GM12891 (cell line): ENCODE measurements at regions not wholly inside any gene's neighbourhood (a gene's known extent, or its start where the extent isn't known, plus 50 kb on each side); places are given as distances from the start of the nearest gene placed in this dataset.

Source experiments
- PAX5 ChIP-seq: IDR thresholded peaks from 2 replicates; pipeline ENCODE4 v1.6.1; 2011; ENCODE audit warnings: low read length, moderate library complexity, mild to moderate bottlenecking; ENCODE audit not compliant: insufficient read depth, severe bottlenecking
- POLR2A ChIP-seq: IDR thresholded peaks from 2 replicates; pipeline ENCODE4 v1.6.1; 2011; ENCODE audit warnings: low read depth, low read length, control low read depth
- POLR2AphosphoS5 ChIP-seq: IDR thresholded peaks from 2 replicates; pipeline ENCODE4 v1.6.1; 2011; ENCODE audit warnings: low read depth, low read length, control low read depth
- POU2F2 ChIP-seq: IDR thresholded peaks from 2 replicates; pipeline ENCODE4 v1.6.1; 2011; ENCODE audit warnings: low read depth, mild to moderate bottlenecking, control low read depth, low read length, moderate library complexity
- SPI1 ChIP-seq: IDR thresholded peaks from 2 replicates; pipeline ENCODE4 v1.6.1; 2011; ENCODE audit warnings: low read depth, low read length, control low read depth
- TAF1 ChIP-seq: IDR thresholded peaks from 2 replicates; pipeline ENCODE4 v1.6.1; 2011; ENCODE audit warnings: low read depth, low read length, control low read depth

DNA sequence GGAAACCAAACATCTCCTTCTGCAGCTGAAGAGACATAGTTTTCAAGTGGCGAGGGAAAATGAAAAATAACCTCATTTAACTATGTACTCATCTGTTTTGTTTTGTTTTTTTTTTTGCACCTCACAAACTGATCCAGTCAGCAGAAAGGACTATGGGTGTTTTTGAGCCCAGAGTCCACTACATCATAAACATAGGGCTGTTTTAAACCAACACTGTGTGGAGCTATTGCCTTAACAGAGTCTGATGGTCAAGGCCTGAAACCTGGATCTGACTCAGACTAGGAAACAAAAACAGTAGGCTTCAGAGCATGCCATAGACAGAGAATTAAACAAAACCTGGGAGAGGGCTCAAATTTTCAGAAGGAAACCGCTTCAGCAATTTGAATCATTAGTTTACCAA, 99.3 kb upstream of the FSHB start:
- TF ChIP-seq POLR2A (no peak), POLR2AphosphoS5 (no peak), TAF1 (no peak), SPI1 (no peak), POU2F2 (no peak), PAX5 (no peak)
